Glutamatergic neuron (in vitro differentiated cells): ENCODE measurements at regions not wholly inside any gene's neighbourhood (a gene's known extent, or its start where the extent isn't known, plus 50 kb on each side); places are given as distances from the start of the nearest gene placed in this dataset.
"Not testable (repeated sequence)": the region's sequence is repeated elsewhere in the genome, so short reads cannot be mapped to it uniquely, and the experiment has no call there.

Experiments used
- DNase-seq: peaks from one replicate; pipeline ENCODE4 v3.0.0; 2022
- H3K27ac Mint-ChIP-seq: one replicate; pipeline ENCODE4 v1.8.0; 2020; ENCODE audit warnings: mild to moderate bottlenecking, mixed read lengths, inconsistent platforms; ENCODE audit not compliant: unreplicated experiment
- H3K27me3 Mint-ChIP-seq: one replicate; pipeline ENCODE4 v1.8.0; 2020; ENCODE audit warnings: mild to moderate bottlenecking, moderate library complexity, mixed read lengths, inconsistent platforms; ENCODE audit not compliant: unreplicated experiment
- H3K36me3 Mint-ChIP-seq: one replicate; pipeline ENCODE4 v1.8.0; 2020; ENCODE audit warnings: mild to moderate bottlenecking, mixed read lengths, inconsistent platforms; ENCODE audit not compliant: unreplicated experiment
- H3K4me1 Mint-ChIP-seq: one replicate; pipeline ENCODE4 v1.8.0; 2020; ENCODE audit warnings: mild to moderate bottlenecking, low read depth, mixed read lengths, inconsistent platforms; ENCODE audit not compliant: unreplicated experiment
- H3K4me3 Mint-ChIP-seq: one replicate; pipeline ENCODE4 v1.8.0; 2020; ENCODE audit warnings: mild to moderate bottlenecking, mixed read lengths, inconsistent platforms; ENCODE audit not compliant: unreplicated experiment
- H3K9me3 Mint-ChIP-seq: one replicate; pipeline ENCODE4 v1.8.0; 2020; ENCODE audit warnings: mild to moderate bottlenecking, moderate library complexity, mixed read lengths, inconsistent platforms; ENCODE audit not compliant: unreplicated experiment
- CTCF ChIP-seq: fragments of 200-600 bp; sonication (generic); IDR thresholded peaks from one replicate; pipeline ENCODE4 v1.5.0; 2021; ENCODE audit not compliant: partially characterized antibody, unreplicated experiment

GRCh38 chr15:92803536-92803851 is 96.6 kb upstream of the CHD2 start:
- peaks cover 3% of the 10 kb centered on the region for H3K27me3 Mint-ChIP-seq
- peaks cover 2% of the 10 kb centered on the region for H3K4me1 Mint-ChIP-seq
- TF ChIP-seq CTCF, result no peak
- H3K36me3 Mint-ChIP-seq, result no peaks in the 10 kb centered on the region
- no peak for DNase-seq
- H3K9me3 Mint-ChIP-seq, result peaks cover 7% of the 10 kb centered on the region
- no peak overlapping the region for H3K27ac Mint-ChIP-seq
- no peak overlapping the region for H3K4me3 Mint-ChIP-seq

GRCh38 chr15:92803852-92804609 is 96.1 kb upstream of the CHD2 start:
- Mint-ChIP-seq H3K27me3 (peaks cover 3% of the 10 kb centered on the region), H3K4me1 (peaks cover 2% of the 10 kb centered on the region), H3K27ac (no peak overlapping the region), H3K36me3 (no peaks in the 10 kb centered on the region), H3K4me3 (no peak overlapping the region), H3K9me3 (peaks cover 9% of the 10 kb centered on the region)
- DNase-seq, result no peak
- TF ChIP-seq CTCF, result no peak

GRCh38 chr15:92804610-92804936 is 95.6 kb upstream of the CHD2 start:
- H3K4me3 Mint-ChIP-seq, DNase-seq, H3K4me1 Mint-ChIP-seq, H3K27ac Mint-ChIP-seq, H3K27me3 Mint-ChIP-seq, H3K36me3 Mint-ChIP-seq: not testable (repeated sequence)
- peaks cover 11% of the 10 kb centered on the region for H3K9me3 Mint-ChIP-seq

GRCh38 chr15:92805080-92805690 is 94.9 kb upstream of the CHD2 start:
- H3K27ac Mint-ChIP-seq, result no peak overlapping the region
- H3K27me3 Mint-ChIP-seq, result peaks cover 6% of the 10 kb centered on the region
- no peak for TF ChIP-seq CTCF
- no peaks in the 10 kb centered on the region for H3K36me3 Mint-ChIP-seq
- H3K9me3 Mint-ChIP-seq, result peaks cover 15% of the 10 kb centered on the region
- no peak for DNase-seq
- H3K4me3 Mint-ChIP-seq, result no peak overlapping the region
- H3K4me1 Mint-ChIP-seq, result peaks cover 2% of the 10 kb centered on the region

- not testable (repeated sequence) for DNase-seq, H3K27me3 Mint-ChIP-seq, H3K4me3 Mint-ChIP-seq, H3K4me1 Mint-ChIP-seq, H3K27ac Mint-ChIP-seq, H3K36me3 Mint-ChIP-seq
- peaks cover 20% of the 10 kb centered on the region for H3K9me3 Mint-ChIP-seq
Measured at GRCh38 chr15:92806171-92806570, 94.0 kb upstream of the CHD2 start.

GRCh38 chr15:92806763-92807162 is 93.4 kb upstream of the CHD2 start:
- Mint-ChIP-seq H3K36me3 (no peaks in the 10 kb centered on the region), H3K27ac (no peak overlapping the region), H3K27me3 (peaks cover 4% of the 10 kb centered on the region), H3K9me3 (peaks cover 20% of the 10 kb centered on the region), H3K4me3 (no peak overlapping the region), H3K4me1 (peaks cover 4% of the 10 kb centered on the region)
- DNase-seq, result no peak
- no peak for TF ChIP-seq CTCF
